ENCODE measurements at regions not wholly inside any gene's neighbourhood (a gene's known extent, or its start where the extent isn't known, plus 50 kb on each side); places are given as distances from the start of the nearest gene placed in this dataset.
"Not testable (repeated sequence)": the region's sequence is repeated elsewhere in the genome, so short reads cannot be mapped to it uniquely, and the experiment has no call there.

DNA sequence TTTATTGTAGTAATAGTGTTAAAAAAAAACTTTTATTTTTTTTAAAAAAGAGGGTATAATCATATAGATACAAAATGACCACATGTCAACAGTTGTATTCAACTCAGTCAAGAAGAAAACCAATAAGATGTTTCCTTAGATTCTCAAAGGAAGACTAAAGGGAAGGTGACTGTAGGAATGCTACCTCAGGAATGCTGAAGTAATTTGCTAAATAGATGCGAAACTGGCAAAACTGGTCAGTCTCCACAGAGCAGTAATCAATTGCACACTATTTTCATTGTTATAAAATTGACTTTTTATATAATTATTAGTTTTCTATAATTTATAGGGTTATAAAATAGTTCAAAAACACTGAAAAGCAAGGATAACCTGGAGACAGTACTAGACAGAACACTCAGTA is 204.8 kb downstream of the GABRG2 start:
- TF ChIP-seq, protein P1, sequence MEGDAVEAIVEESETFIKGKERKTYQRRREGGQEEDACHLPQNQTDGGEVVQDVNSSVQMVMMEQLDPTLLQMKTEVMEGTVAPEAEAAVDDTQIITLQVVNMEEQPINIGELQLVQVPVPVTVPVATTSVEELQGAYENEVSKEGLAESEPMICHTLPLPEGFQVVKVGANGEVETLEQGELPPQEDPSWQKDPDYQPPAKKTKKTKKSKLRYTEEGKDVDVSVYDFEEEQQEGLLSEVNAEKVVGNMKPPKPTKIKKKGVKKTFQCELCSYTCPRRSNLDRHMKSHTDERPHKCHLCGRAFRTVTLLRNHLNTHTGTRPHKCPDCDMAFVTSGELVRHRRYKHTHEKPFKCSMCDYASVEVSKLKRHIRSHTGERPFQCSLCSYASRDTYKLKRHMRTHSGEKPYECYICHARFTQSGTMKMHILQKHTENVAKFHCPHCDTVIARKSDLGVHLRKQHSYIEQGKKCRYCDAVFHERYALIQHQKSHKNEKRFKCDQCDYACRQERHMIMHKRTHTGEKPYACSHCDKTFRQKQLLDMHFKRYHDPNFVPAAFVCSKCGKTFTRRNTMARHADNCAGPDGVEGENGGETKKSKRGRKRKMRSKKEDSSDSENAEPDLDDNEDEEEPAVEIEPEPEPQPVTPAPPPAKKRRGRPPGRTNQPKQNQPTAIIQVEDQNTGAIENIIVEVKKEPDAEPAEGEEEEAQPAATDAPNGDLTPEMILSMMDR (IDR thresholded peaks at IDR 0.05; ENCODE audit: low read depth, low read length, missing control alignments) = no peak
- no peak overlapping the region for H3K4me3 ChIP-seq (ENCODE audit: low read depth, low read length)
- no peak for DNase-seq (ENCODE audit: low read depth)

DNA sequence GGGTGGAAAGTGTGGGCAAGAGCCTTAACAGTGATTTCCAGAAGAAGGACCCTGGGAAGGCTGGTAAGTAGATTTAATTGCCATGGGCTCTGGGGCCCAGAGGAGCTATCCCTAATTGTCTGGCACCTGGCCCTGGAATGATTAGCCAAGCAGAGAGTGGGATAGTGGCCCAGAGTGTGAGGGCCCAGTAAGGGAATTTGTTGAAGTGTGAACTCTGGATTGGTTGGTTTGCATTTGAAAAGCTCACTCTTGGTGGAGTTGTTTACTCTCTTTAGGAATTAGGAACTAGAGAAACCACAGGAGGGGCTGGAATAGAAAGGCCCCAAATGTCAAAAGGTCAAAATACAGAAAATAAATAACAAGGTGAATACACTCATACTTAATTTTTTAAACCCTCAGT is 207.1 kb downstream of the GABRG2 start:
- TF ChIP-seq, protein P1 (IDR thresholded peaks at IDR 0.05; ENCODE audit: low read depth, low read length, missing control alignments) = no peak
- H3K4me3 ChIP-seq (ENCODE audit: low read depth, low read length) = no peak overlapping the region
- DNase-seq (ENCODE audit: low read depth) = no peak

DNA sequence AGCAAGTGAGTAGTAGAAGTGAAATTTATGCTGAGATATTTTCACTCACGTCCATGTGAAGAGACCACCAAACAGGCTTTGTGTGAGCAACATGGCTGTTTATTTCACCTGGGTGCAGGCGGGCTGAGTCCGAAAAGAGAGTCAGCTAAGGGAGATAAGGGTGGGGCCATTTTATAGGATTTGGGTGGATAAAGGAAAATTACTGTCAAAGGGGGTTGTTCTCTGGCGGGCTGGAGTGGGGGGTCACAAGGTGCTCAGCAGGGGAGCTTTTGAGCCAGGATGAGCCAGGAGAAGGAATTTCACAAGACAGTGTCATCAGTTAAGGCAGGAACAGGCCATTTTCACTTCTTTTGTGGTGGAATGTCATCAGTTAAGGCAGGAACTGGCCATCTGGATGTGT is 207.8 kb downstream of the GABRG2 start:
- H3K4me3 ChIP-seq (ENCODE audit: low read depth, low read length); DNase-seq (ENCODE audit: low read depth): not testable (repeated sequence)

DNA sequence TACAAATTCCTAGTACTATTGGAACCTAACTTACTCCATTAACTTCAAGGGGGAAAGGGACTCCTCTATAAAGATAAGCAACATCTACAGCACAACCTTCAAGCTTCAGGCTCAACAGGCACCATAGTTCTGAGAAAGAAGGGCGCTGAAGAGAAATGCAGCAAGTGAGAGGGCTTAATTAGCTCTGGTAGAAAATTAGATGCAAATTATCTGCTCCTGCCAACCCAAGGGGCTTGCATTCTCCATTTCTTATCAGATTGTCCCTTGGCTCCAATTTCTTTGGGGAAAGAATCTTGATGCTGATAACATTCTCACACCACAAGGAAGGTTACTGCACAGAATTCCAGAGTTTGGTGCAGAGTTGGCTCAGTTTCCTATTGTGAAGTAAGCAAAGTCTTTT is 214.6 kb downstream of the GABRG2 start:
- TF ChIP-seq, protein P1 (IDR thresholded peaks at IDR 0.05; ENCODE audit: low read depth, low read length, missing control alignments) = no peak
- no peak for DNase-seq (ENCODE audit: low read depth)
- no peak overlapping the region for H3K4me3 ChIP-seq (ENCODE audit: low read depth, low read length)

DNA sequence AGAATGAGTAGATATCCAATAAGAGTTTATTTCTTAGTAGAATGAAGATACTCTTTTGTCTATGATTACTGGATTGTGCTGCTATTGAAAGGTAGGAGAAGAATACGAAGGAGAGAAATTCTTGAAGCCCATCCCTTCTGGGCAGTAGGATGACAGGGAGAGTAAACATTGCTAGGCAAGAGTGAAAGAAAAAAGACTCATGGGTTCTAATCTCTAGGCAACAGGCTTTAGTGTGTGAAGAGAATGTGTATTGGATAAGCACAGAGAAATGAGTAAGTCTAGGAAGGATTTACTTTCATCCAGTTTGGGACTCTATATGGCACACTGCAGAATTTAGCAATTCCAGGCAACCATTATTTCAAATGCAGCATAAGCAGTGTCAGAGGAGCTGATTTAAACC is 216.0 kb downstream of the GABRG2 start:
- TF ChIP-seq, protein P1 (IDR thresholded peaks at IDR 0.05; ENCODE audit: low read depth, low read length, missing control alignments) = no peak
- H3K4me3 ChIP-seq (ENCODE audit: low read depth, low read length) = no peak overlapping the region
- DNase-seq (ENCODE audit: low read depth) = no peak

DNA sequence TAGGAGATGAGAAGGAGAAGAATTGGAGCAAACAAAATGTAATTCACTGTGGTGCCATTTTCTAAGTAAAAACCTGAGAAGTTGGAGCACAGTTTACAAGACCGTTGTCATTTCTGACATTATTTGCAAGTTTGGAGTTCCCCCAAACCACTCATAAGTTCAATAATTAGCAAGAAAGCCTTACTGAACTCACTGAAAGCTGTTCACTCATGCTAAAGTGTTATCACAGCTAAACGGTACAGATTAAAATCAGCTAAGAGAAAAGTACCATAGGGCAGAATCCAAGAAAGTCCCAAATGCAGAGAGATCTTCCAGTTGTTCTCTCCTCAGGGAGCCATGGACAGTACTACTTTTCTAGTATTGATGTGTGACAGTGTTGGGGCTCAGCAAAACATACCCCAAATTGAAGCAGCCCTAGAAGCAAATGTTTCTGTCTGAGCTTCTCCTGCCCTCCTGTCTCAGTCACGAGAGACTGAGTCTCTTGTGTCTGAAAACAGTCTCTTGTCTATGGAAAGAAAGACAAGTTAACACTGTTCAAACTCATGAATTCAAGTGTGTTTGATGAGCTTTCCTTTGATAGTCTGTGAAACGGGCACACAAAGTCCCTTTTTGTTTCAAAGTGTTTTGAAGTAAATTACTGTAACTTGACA is 221.2 kb downstream of the GABRG2 start:
- no peak for DNase-seq (ENCODE audit: low read depth)
- TF ChIP-seq, protein P1 (IDR thresholded peaks at IDR 0.05; ENCODE audit: low read depth, low read length, missing control alignments) = no peak
- H3K4me3 ChIP-seq (ENCODE audit: low read depth, low read length) = no peak overlapping the region

DNA sequence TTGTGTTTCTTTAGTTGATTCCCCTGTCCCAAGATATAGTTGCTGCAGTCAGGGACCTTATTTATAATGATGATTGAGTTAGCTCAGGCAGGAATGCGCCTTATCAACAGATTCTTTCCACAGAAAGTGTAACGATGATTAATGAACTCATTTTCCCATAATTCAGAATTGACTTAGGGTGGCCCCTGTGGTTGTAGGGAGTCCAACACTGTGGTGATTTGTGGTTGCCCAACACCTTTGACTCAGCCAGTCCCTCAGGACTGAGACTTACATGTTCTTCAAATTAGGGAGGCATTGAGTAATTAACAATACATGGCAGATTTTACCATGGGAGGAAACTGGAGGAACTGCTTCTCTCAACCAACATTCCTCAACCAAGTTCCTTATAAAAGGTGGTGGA is 221.9 kb downstream of the GABRG2 start:
- no peak for DNase-seq (ENCODE audit: low read depth)
- TF ChIP-seq, protein P1 (IDR thresholded peaks at IDR 0.05; ENCODE audit: low read depth, low read length, missing control alignments) = no peak
- H3K4me3 ChIP-seq (ENCODE audit: low read depth, low read length) = no peak overlapping the region
